Anterior cingulate cortex (tissue), 58 donors: ENCODE measurements at regions not wholly inside any gene's neighbourhood (a gene's known extent, or its start where the extent isn't known, plus 50 kb on each side); places are given as distances from the start of the nearest gene placed in this dataset.
"Not testable (repeated sequence)": the region's sequence is repeated elsewhere in the genome, so short reads cannot be mapped to it uniquely, and the experiment has no call there.

Source experiments
- DNase-seq, 58 donors: peaks; one replicate each; lab custom pipeline; 2025; lab: John Stamatoyannopoulos, UW

DNA sequence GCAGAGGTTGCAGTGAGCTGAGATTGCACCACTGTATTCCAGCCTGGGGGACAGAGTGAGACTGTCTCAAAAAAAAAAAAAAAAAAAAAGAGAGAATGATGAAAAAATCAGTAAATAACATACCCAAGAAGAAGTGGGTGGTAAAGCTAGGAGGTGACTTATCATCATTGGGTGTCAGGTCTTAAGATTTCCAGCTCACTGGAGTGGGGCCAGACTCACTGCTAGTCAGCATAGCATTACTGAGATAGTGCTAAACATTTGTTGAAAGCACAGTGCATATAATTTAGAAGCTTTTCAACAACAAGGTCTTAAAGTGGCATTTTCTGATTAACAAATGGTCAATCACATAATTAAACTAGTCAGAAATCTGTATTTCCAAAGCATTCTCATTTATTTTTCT, 221.8 kb upstream of the GYPA start:
- no peak for DNase-seq

GRCh38 chr4:144363890-144364289, 223.4 kb upstream of the GYPA start:
- DNase-seq, result no peak

GRCh38 chr4:144366425-144366824, 225.9 kb upstream of the GYPA start:
- DNase-seq, result no peak

DNA sequence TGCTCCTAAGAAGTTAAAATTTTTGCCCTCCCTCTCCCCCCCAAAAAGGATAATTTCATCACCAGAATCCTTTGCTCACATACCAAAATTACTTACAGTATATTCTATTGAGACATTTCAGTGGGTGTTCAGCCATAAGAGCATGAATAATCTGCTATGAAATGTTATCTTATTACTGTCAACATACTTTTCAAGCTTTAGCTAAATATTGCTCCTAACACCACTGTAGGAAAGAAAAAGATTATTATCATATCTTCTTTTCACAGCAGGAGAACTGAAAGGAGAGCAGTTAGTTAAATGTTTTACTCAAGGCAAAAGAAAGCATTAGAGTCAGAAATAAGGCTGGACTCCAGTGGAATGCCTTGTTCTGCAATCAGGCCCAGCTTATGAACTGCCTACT, 231.0 kb upstream of the GYPA start:
- no peak for DNase-seq

- DNase-seq, result no peak
These were observed 233.5 kb upstream of the GYPA start for GRCh38 chr4:144374065-144374464.

GRCh38 chr4:144376866-144377265, 236.3 kb upstream of the GYPA start:
- DNase-seq, result no peak

DNA sequence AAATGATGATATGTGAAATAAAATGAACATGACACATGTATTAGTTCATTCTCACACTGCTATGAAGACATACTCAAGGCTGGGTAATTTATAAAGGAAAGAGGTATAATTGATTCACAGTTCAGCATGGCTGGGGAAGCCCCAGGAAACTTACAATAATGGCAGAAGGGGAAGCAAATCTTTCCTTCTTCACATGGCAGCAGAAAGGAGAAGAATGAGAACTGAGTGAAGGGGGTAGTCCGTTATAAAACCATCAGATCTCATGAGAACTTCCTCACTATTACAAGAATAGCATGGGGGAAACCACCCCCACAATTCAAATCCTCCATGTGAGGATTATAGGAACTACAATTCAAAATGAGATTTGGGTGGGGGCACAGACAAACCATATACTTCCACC, 243.9 kb upstream of the GYPA start:
- no peak for DNase-seq

GRCh38 chr4:144399927-144400326, 246.0 kb upstream of the HHIP start:
- DNase-seq, result no peak

DNA sequence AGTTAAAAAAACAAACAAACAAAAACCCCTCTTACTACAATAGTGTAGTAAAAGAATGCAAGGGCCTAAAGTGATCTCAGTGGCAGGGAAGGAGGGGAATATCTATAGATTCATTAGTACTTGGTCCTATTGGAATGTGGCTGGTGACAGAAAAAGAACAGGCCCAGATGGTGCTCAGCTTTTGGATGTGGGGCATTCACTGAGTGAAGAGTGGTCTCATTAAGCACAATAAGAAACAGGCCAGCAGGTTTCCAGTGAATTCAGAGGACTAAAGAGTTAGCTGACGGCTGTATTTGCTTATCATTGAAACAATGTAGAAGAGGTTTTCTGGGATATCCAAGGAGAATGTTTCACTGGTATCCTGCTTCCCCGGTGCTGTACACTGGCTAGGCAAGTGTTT, 243.8 kb upstream of the HHIP start:
- DNase-seq, result no peak

GRCh38 chr4:144402999-144403398, 243.0 kb upstream of the HHIP start:
- no peak for DNase-seq

DNA sequence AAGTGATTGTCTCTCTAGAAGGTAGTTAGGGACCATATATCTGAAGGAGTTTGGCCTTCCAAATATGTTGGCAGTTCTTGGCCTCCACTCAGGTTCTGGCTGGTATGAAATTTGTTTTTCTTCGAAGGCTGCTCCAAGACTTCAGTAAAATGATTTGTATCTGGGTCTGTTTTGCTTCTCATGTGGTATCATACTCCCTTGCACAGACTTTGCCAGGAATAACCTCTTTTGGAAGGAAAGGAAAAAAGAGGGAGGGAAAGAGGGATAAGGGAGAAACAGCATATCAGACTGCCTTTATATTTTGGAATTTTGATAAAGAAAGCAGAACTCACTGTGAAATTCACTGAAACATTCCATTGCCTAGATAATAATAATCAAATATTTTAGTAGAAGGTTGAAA, 242.1 kb upstream of the HHIP start:
- DNase-seq, result no peak

DNA sequence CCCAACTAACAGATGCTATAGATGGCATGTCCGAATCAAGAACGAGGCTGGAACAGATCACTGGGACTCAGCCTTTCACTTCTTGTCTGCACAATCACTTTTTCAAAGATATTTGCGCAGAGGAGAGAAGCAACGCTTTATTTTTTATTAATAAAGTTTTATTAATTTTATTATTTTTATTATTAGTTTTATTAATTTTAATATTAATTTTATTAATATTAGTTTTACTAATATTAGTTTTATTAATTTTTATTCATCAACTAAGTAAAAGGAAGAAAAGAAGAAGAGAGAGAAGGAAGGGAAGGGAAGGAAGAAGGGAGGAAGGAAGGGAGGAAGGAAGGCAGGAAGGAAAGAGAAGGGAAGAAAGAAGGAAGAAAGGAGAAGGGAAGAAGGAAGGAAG, 236.4 kb upstream of the HHIP start:
- no peak for DNase-seq

DNA sequence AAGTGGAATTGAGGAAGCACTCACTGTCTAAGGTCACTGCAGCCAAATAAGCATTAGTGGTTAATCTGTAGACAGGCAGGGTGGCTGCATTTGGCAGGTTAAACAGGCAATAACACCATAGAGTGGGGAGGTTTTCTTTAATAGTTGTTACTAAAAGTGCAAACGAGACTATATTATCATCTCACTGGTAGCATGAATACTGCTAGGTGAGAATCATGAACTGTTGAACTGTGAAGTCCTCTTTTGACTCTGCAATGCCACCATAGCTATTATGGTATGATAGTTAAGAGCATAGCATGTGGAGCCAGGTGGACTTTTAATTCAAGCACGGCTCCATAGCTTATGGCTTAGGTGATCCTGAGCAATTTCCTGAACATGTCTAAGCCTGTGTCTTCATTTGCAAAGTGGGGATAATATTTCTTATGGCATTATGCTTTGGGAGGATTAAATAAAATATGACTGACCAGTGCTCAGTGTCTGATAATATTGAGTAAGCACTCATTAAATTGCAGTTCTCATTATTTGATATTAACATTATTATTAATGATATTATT, 235.6 kb upstream of the HHIP start:
- no peak for DNase-seq

- no peak for DNase-seq
These were observed 234.8 kb upstream of the HHIP start for GRCh38 chr4:144411119-144411518.

- DNase-seq, result no peak
These were observed 234.3 kb upstream of the HHIP start for GRCh38 chr4:144411700-144412099.

GRCh38 chr4:144421056-144421455, 224.9 kb upstream of the HHIP start:
- no peak for DNase-seq

DNA sequence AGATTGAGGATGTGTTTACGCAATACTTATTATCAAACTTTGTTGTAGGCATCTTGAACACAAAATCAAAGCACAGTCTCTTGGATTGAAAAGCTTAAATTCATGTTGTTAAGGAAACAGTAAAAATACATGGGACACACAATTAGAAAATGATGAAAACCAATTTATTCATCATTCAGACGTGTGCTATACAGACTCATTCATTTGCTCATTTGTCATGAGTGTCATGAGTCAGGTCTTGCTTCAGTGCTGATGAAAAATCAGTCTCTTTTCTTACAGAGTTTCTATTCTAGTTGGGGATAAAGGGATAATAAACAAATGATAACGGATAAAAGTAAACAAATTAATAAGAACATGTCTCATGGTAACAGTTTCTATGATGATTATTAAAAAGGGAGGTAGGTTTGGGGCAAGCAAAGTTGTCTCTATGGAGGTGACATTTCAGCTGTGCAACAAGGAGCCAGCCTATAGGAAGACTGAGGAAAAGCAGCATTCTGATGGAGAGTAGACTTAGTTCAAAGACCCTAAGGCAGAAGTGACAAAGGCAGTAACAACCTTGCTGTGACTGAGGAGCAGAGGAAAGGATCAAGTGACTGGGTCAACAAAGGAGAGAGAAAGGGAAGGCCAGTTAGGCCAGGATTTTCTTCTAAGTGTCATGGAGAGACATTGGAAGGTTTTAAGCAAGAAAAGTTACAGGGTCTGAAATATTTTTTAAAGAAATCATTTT, 224.0 kb upstream of the HHIP start:
- no peak for DNase-seq

DNA sequence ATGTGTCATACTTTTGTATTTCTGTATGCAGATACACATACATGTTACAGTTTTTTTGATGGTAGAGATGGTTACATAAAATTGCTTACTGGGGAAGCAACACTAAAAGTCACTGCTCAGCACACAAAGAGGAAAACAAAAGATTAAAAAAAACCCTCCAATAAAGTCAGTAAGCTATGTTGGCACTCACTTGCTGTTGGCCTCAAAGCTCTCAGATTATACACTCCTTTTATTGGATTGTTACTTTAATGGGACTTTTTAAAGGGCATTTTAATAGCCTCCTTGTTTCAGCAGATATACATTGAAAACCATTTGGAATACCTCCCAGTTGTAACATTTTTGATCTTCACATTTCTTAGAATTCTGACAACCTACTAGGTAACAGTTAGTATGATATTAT, 222.0 kb upstream of the HHIP start:
- no peak for DNase-seq

DNA sequence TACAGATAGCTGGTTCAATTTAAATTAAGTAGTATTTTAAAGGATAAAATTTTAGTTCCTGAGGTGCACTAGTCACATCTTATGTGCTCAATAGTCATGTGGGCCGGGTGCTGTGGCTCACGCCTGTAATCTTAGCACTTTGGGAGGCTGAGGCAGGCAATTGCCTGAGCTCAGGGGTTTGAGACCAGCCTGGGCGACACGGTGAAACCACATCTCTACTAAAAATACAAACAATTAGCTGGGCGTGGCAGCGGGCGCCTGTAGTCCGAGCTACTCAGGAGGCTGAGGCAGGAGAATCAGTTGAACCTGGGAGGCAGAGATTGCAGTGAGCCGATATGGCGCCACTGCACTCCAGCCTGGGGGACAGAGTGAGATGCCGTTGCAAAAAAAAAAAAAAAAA, 219.9 kb upstream of the HHIP start:
- not testable (repeated sequence) for DNase-seq

GRCh38 chr4:144442713-144443112, 203.2 kb upstream of the HHIP start:
- no peak for DNase-seq

- DNase-seq, result no peak
These were observed 196.3 kb upstream of the HHIP start for GRCh38 chr4:144449611-144450010.

DNA sequence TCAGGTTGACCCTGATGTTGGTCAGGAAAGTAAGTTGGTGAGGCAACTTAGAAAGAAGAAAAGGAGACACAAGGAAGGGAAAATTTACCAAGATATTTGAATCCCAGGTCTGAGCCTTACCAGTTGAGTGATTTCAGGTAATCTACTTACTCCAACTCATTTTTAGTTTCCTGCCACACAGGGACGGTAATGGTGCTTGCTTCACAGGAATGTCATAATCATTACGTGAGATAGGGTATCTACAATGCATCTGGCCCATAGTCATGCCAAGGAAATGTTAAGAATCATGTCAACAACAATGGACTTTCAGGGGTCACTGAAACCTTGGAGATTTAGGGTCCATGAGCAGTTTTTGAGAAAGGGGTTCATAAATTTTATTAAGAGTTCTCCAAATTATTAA, 195.4 kb upstream of the HHIP start:
- no peak for DNase-seq
